SK-N-SH treated with all-trans-retinoic acid at 6 μM for 48 hours (cell line): ENCODE measurements at regions not wholly inside any gene's neighbourhood (a gene's known extent, or its start where the extent isn't known, plus 50 kb on each side); places are given as distances from the start of the nearest gene placed in this dataset.

Source experiments
- ATAC-seq: fragments of 200-7000 bp; cut with Tn5 transposase; 3 replicates; pipeline ENCODE4 v1.9.1; 2020; ENCODE audit warnings: mild to moderate bottlenecking, moderate library complexity
- ARNTL ChIP-seq: fragments of 450-650 bp; formaldehyde crosslinking; IDR thresholded peaks from 2 replicates; pipeline ENCODE4 v1.5.0; 2020; ENCODE audit warnings: low read depth, mild to moderate bottlenecking, moderate library complexity, borderline replicate concordance
- BACH2 ChIP-seq: fragments of 250-450 bp; sonication (Bioruptor Pico); IDR thresholded peaks from 2 replicates; pipeline ENCODE4 v1.9.0; 2021; ENCODE audit warnings: mild to moderate bottlenecking, borderline replicate concordance
- CREB5 ChIP-seq: fragments of 250-450 bp; sonication (Bioruptor Pico); IDR thresholded peaks from 2 replicates; pipeline ENCODE4 v1.5.1; 2020; ENCODE audit warnings: low read depth, mild to moderate bottlenecking, moderate library complexity
- CSDC2 ChIP-seq: fragments of 250-450 bp; sonication (Bioruptor Pico); IDR thresholded peaks from 2 replicates; pipeline ENCODE4 v1.5.0; 2020; ENCODE audit warnings: mild to moderate bottlenecking, moderate library complexity
- CSRNP3 ChIP-seq: fragments of 250-450 bp; sonication (Bioruptor Pico); IDR thresholded peaks from 2 replicates; pipeline ENCODE4 v1.5.1; 2021; ENCODE audit warnings: mild to moderate bottlenecking, moderate library complexity
- ESRRG ChIP-seq: fragments of 250-450 bp; sonication (Bioruptor Pico); IDR thresholded peaks from 2 replicates; pipeline ENCODE4 v1.6.1; 2021; ENCODE audit warnings: mild to moderate bottlenecking
- GLIS3 ChIP-seq: fragments of 250-450 bp; sonication (Bioruptor Pico); IDR thresholded peaks from 2 replicates; pipeline ENCODE4 v1.5.0; 2020; ENCODE audit warnings: mild to moderate bottlenecking, moderate library complexity
- ISL1 ChIP-seq: fragments of 250-450 bp; sonication (Bioruptor Pico); IDR thresholded peaks from 2 replicates; pipeline ENCODE4 v2.1.2; 2022; ENCODE audit warnings: mild to moderate bottlenecking, moderate library complexity
- OSR1 ChIP-seq: fragments of 250-450 bp; sonication (Bioruptor Pico); IDR thresholded peaks from 2 replicates; pipeline ENCODE4 v1.8.0; 2022; ENCODE audit warnings: moderate library complexity, mild to moderate bottlenecking, inconsistent platforms
- POU6F1 ChIP-seq: fragments of 250-450 bp; sonication (Bioruptor Pico); IDR thresholded peaks from 2 replicates; pipeline ENCODE4 v1.8.0; 2021; ENCODE audit warnings: low read depth, mild to moderate bottlenecking, moderate library complexity, borderline replicate concordance
- PPARA ChIP-seq: fragments of 250-450 bp; sonication (Bioruptor Pico); IDR thresholded peaks from 2 replicates; pipeline ENCODE4 v1.5.0; 2020; ENCODE audit warnings: mild to moderate bottlenecking, borderline replicate concordance
- RARB ChIP-seq: fragments of 250-450 bp; sonication (Bioruptor Pico); IDR thresholded peaks from 2 replicates; pipeline ENCODE4 v1.8.0; 2021; ENCODE audit warnings: mild to moderate bottlenecking, moderate library complexity
- SNAI2 ChIP-seq: fragments of 250-450 bp; sonication (Bioruptor Pico); IDR thresholded peaks from 2 replicates; pipeline ENCODE4 v1.5.0; 2020; ENCODE audit warnings: mild to moderate bottlenecking, moderate library complexity
- TCF4 ChIP-seq: fragments of 250-450 bp; sonication (Bioruptor Pico); IDR thresholded peaks from 2 replicates; pipeline ENCODE4 v1.8.0; 2021; ENCODE audit warnings: mild to moderate bottlenecking, moderate library complexity, borderline replicate concordance
- TOX ChIP-seq: fragments of 250-450 bp; sonication (Bioruptor Pico); IDR thresholded peaks from 2 replicates; pipeline ENCODE4 v1.8.0; 2021; ENCODE audit warnings: mild to moderate bottlenecking, moderate library complexity, borderline replicate concordance
- TSHZ2 ChIP-seq: fragments of 250-450 bp; sonication (Bioruptor Pico); IDR thresholded peaks from 2 replicates; pipeline ENCODE4 v1.5.0; 2020; ENCODE audit warnings: mild to moderate bottlenecking, moderate library complexity
- ZC3H10 ChIP-seq: fragments of 250-450 bp; sonication (Bioruptor Pico); IDR thresholded peaks from 2 replicates; pipeline ENCODE4 v1.5.1; 2021; ENCODE audit warnings: mild to moderate bottlenecking, moderate library complexity
- ZFP3 ChIP-seq: fragments of 250-450 bp; sonication (Bioruptor Pico); IDR thresholded peaks from 2 replicates; pipeline ENCODE4 v1.5.0; 2020; ENCODE audit warnings: mild to moderate bottlenecking, moderate library complexity
- ZFP30 ChIP-seq: fragments of 450-650 bp; formaldehyde crosslinking; IDR thresholded peaks from 2 replicates; pipeline ENCODE4 v1.5.0; 2022; ENCODE audit warnings: mild to moderate bottlenecking, moderate library complexity
- ZNF565 ChIP-seq: fragments of 450-650 bp; formaldehyde crosslinking; conservative IDR thresholded peaks from 2 replicates; pipeline ENCODE4 v1.5.0; 2020; ENCODE audit warnings: low read depth, mild to moderate bottlenecking, moderate library complexity
- ZNF8 ChIP-seq: fragments of 450-650 bp; formaldehyde crosslinking; IDR thresholded peaks from 2 replicates; pipeline ENCODE4 v1.5.0; 2020; ENCODE audit warnings: mild to moderate bottlenecking, moderate library complexity

- no peak for ATAC-seq
- TF ChIP-seq ZC3H10 (CRISPR knock-in tag), result no peak
- no peak for TF ChIP-seq TSHZ2 (CRISPR knock-in tag)
- TF ChIP-seq TCF4 (CRISPR knock-in tag), result no peak
- TF ChIP-seq ZFP3, result no peak
- no peak for TF ChIP-seq ESRRG
- TF ChIP-seq ZNF565 (CRISPR knock-in tag), result no peak
- TF ChIP-seq CREB5 (CRISPR knock-in tag), result no peak
- TF ChIP-seq ZNF8 (CRISPR knock-in tag), result no peak
- TF ChIP-seq BACH2, result no peak
- no peak for TF ChIP-seq CSRNP3 (CRISPR knock-in tag)
- no peak for TF ChIP-seq ZFP30
- TF ChIP-seq OSR1, result no peak
- no peak for TF ChIP-seq ARNTL
- no peak for TF ChIP-seq GLIS3
These were observed 443.3 kb downstream of the SOCS6 start for GRCh38 chr18:70732188-70732587.

- TF ChIP-seq TCF4 (CRISPR knock-in tag) (no peak), CSDC2 (CRISPR knock-in tag) (no peak), OSR1 (no peak), ARNTL (no peak), CREB5 (CRISPR knock-in tag) (no peak), CSRNP3 (CRISPR knock-in tag) (no peak)
- ATAC-seq, result no peak
These were observed 431.8 kb downstream of the SOCS6 start for GRCh38 chr18:70720607-70721006.

GRCh38 chr18:70709720-70710119 lies 420.9 kb downstream of the SOCS6 start:
- ATAC-seq, result no peak
- TF ChIP-seq CREB5 (CRISPR knock-in tag), result no peak
- TF ChIP-seq, all 23 proteins: peak for 0

- no peak for ATAC-seq
- TF ChIP-seq BACH2, result no peak
- no peak for TF ChIP-seq PPARA
- no peak for TF ChIP-seq ESRRG
- no peak for TF ChIP-seq RARB (CRISPR knock-in tag)
- TF ChIP-seq ISL1 (CRISPR knock-in tag), result no peak
- no peak for TF ChIP-seq CSDC2 (CRISPR knock-in tag)
- no peak for TF ChIP-seq TSHZ2 (CRISPR knock-in tag)
- TF ChIP-seq TCF4 (CRISPR knock-in tag), result no peak
- no peak for TF ChIP-seq POU6F1 (CRISPR knock-in tag)
- no peak for TF ChIP-seq SNAI2
- no peak for TF ChIP-seq ZFP3
- TF ChIP-seq ZFP30, result no peak
- no peak for TF ChIP-seq GLIS3
- TF ChIP-seq ARNTL, result no peak
- no peak for TF ChIP-seq OSR1
- TF ChIP-seq TOX, result no peak
- TF ChIP-seq ZNF565 (CRISPR knock-in tag), result no peak
These were observed 420.3 kb downstream of the SOCS6 start for GRCh38 chr18:70709144-70709543.
